ENCODE measurements at regions not wholly inside any gene's neighbourhood (a gene's known extent, or its start where the extent isn't known, plus 50 kb on each side); places are given as distances from the start of the nearest gene placed in this dataset.

DNA sequence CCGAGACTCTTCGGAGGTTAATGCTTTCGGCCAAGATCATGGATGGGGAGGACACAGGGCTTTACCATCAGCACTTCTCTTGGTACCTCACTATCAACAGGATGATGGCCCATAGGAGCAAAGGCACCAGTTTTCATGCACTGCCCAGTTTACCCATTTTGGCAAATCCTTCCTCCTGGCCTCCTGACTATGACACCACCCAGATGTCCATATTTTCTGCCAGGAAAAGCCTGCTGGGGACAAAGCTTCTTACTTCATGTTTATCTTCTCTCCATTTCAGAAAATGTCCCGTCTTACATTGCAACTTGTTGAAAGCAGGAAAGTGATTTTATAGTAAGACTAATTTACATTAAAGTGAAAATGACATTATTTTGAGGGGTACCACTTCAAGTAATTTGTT is 61.4 kb upstream of the GAS1 start:
- POLR2A ChIA-PET = interaction anchor here (0.6 kb wide), 1 partner anchor 706 kb away, joined by 3 read pairs; no protein-coding TSS in a partner anchor
- no peak for TF ChIP-seq EZH2phosphoT487 (IDR thresholded peaks at IDR 0.05; ENCODE audit: borderline replicate concordance, low read depth, low read length)
- TF ChIP-seq, protein P1, sequence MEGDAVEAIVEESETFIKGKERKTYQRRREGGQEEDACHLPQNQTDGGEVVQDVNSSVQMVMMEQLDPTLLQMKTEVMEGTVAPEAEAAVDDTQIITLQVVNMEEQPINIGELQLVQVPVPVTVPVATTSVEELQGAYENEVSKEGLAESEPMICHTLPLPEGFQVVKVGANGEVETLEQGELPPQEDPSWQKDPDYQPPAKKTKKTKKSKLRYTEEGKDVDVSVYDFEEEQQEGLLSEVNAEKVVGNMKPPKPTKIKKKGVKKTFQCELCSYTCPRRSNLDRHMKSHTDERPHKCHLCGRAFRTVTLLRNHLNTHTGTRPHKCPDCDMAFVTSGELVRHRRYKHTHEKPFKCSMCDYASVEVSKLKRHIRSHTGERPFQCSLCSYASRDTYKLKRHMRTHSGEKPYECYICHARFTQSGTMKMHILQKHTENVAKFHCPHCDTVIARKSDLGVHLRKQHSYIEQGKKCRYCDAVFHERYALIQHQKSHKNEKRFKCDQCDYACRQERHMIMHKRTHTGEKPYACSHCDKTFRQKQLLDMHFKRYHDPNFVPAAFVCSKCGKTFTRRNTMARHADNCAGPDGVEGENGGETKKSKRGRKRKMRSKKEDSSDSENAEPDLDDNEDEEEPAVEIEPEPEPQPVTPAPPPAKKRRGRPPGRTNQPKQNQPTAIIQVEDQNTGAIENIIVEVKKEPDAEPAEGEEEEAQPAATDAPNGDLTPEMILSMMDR (conservative IDR thresholded peaks at IDR 0.05; ENCODE audit: low read length) = no peak

GRCh38 chr9:87010626-87011025 is 63.3 kb upstream of the GAS1 start:
- POLR2A ChIA-PET = no interaction called here
- no peak overlapping the region for H3K27ac ChIP-seq (ENCODE audit: low read depth, low read length, poor library complexity, severe bottlenecking)
- CTCF ChIA-PET (ENCODE audit: unreplicated experiment) = no interaction called here

More for the DNA sequence above, 61.4 kb upstream of the GAS1 start:
- H2AFZ ChIP-seq (ENCODE audit: low read length) = no peak overlapping the region
- no peaks in the 10 kb centered on the region for H3K36me3 ChIP-seq (ENCODE audit: insufficient read depth, low read length)
- H3K4me1 ChIP-seq (ENCODE audit: insufficient read depth, low read length, poor library complexity, severe bottlenecking) = no peaks in the 10 kb centered on the region
- no TSS peak for BruUV-seq (replicated peaks)
- no peaks in the 10 kb centered on the region for H3K9me2 ChIP-seq (ENCODE audit: insufficient read depth, low read length)
- intact Hi-C loops (cut with micrococcal nuclease; ENCODE audit: unreplicated experiment) = no loop called here
- H3K27ac ChIP-seq (ENCODE audit: low read depth, low read length, poor library complexity, severe bottlenecking) = no peak overlapping the region
- no peak overlapping the region for H3K4me3 ChIP-seq (ENCODE audit: low read depth, low read length, poor library complexity, severe bottlenecking)
- CTCF ChIA-PET (ENCODE audit: unreplicated experiment) = no interaction called here
- no peaks in the 10 kb centered on the region for H3K79me2 ChIP-seq (ENCODE audit: insufficient read depth, low read depth, low read length)
- H3K9me3 ChIP-seq (ENCODE audit: low read length) = no peaks in the 10 kb centered on the region
- no peaks in the 10 kb centered on the region for H4K20me1 ChIP-seq (ENCODE audit: insufficient read depth, low read length)
- DNase-seq (ENCODE audit: low spot score) = no peak
- no peak overlapping the region for H3K4me2 ChIP-seq (ENCODE audit: low read length)

GRCh38 chr9:87011551-87011950 is 64.2 kb upstream of the GAS1 start:
- Histone ChIP-seq H3K4me1 (ENCODE audit: insufficient read depth, low read length, poor library complexity, severe bottlenecking) (no peaks in the 10 kb centered on the region), H3K9me3 (ENCODE audit: low read length) (no peaks in the 10 kb centered on the region), H3K36me3 (ENCODE audit: insufficient read depth, low read length) (no peaks in the 10 kb centered on the region), H3K4me3 (ENCODE audit: low read depth, low read length, poor library complexity, severe bottlenecking) (no peak overlapping the region), H3K79me2 (ENCODE audit: insufficient read depth, low read depth, low read length) (no peaks in the 10 kb centered on the region), H3K4me2 (ENCODE audit: low read length) (no peak overlapping the region), H3K9me2 (ENCODE audit: insufficient read depth, low read length) (no peaks in the 10 kb centered on the region), H3K27ac (ENCODE audit: low read depth, low read length, poor library complexity, severe bottlenecking) (no peak overlapping the region), H4K20me1 (ENCODE audit: insufficient read depth, low read length) (no peaks in the 10 kb centered on the region), H2AFZ (ENCODE audit: low read length) (no peak overlapping the region)
- ChIA-PET POLR2A (no interaction called here), CTCF (ENCODE audit: unreplicated experiment) (no interaction called here)
- no peak for TF ChIP-seq EZH2phosphoT487 (IDR thresholded peaks at IDR 0.05; ENCODE audit: borderline replicate concordance, low read depth, low read length)
- TF ChIP-seq, protein P1 (conservative IDR thresholded peaks at IDR 0.05; ENCODE audit: low read length) = no peak
- no TSS peak for BruUV-seq (replicated peaks)
- DNase-seq (ENCODE audit: low spot score) = no peak
- intact Hi-C loops (cut with micrococcal nuclease; ENCODE audit: unreplicated experiment) = no loop called here

More at GRCh38 chr9:87010626-87011025, 63.3 kb upstream of the GAS1 start:
- H3K79me2 ChIP-seq (ENCODE audit: insufficient read depth, low read depth, low read length) = no peaks in the 10 kb centered on the region
- H3K9me3 ChIP-seq (ENCODE audit: low read length) = no peaks in the 10 kb centered on the region
- H3K9me2 ChIP-seq (ENCODE audit: insufficient read depth, low read length) = no peaks in the 10 kb centered on the region
- H2AFZ ChIP-seq (ENCODE audit: low read length) = no peak overlapping the region
- no peak overlapping the region for H3K4me3 ChIP-seq (ENCODE audit: low read depth, low read length, poor library complexity, severe bottlenecking)
- no TSS peak for BruUV-seq (replicated peaks)
- intact Hi-C loops (cut with micrococcal nuclease; ENCODE audit: unreplicated experiment) = no loop called here
- no peaks in the 10 kb centered on the region for H4K20me1 ChIP-seq (ENCODE audit: insufficient read depth, low read length)
- H3K4me2 ChIP-seq (ENCODE audit: low read length) = no peak overlapping the region
- TF ChIP-seq, protein P1 (conservative IDR thresholded peaks at IDR 0.05; ENCODE audit: low read length) = no peak
- no peak for TF ChIP-seq EZH2phosphoT487 (IDR thresholded peaks at IDR 0.05; ENCODE audit: borderline replicate concordance, low read depth, low read length)
- H3K4me1 ChIP-seq (ENCODE audit: insufficient read depth, low read length, poor library complexity, severe bottlenecking) = no peaks in the 10 kb centered on the region
- no peak for DNase-seq (ENCODE audit: low spot score)
- no peaks in the 10 kb centered on the region for H3K36me3 ChIP-seq (ENCODE audit: insufficient read depth, low read length)

Data from OCI-LY7 (cell line).